ENCODE measurements at regions not wholly inside any gene's neighbourhood (a gene's known extent, or its start where the extent isn't known, plus 50 kb on each side); places are given as distances from the start of the nearest gene placed in this dataset.

GRCh38 chr2:239522002-239522739 lies 121.4 kb upstream of the HDAC4 start:
- Mint-ChIP-seq H3K36me3 (peaks cover 1% of the 10 kb centered on the region), H3K27ac (no peak overlapping the region), H3K27me3 (ENCODE audit: insufficient read depth, low read depth) (peaks cover 11% of the 10 kb centered on the region), H3K4me1 (no peaks in the 10 kb centered on the region), H3K4me3 (no peak overlapping the region), H3K9me3 (peaks cover 2% of the 10 kb centered on the region)
- Histone ChIP-seq H3K9ac (no peak overlapping the region), H3K79me2 (ENCODE audit: low read depth) (no peaks in the 10 kb centered on the region), H3K27ac (no peak overlapping the region), H3F3A (ENCODE audit: low read depth) (no peaks in the 10 kb centered on the region), H3K27me3 (no peaks in the 10 kb centered on the region), H3K4me1 (no peaks in the 10 kb centered on the region), H3K36me3 (no peaks in the 10 kb centered on the region), H4K20me1 (ENCODE audit: low read depth) (no peaks in the 10 kb centered on the region), H3K9me3 (ENCODE audit: low read depth) (no peaks in the 10 kb centered on the region), H2AFZ (replicated peaks) (no peak overlapping the region), H3K4me2 (no peak overlapping the region), H3K4me3 (no peak overlapping the region)
- no peak for TF ChIP-seq EZH2 (IDR thresholded peaks at IDR 0.05)
- TF ChIP-seq CTCF (IDR thresholded peaks at IDR 0.05): no peak
- no peak for TF ChIP-seq EZH2phosphoT487 (IDR thresholded peaks at IDR 0.05)
- no peak for DNase-seq (ENCODE audit: low spot score)

- Histone ChIP-seq H3K36me3 (no peaks in the 10 kb centered on the region), H3K27me3 (no peaks in the 10 kb centered on the region), H3K4me3 (no peak overlapping the region), H3K4me1 (no peaks in the 10 kb centered on the region), H2AFZ (replicated peaks) (no peak overlapping the region), H3K27ac (no peak overlapping the region), H3K9ac (no peak overlapping the region), H3K79me2 (ENCODE audit: low read depth) (no peaks in the 10 kb centered on the region), H3K4me2 (no peak overlapping the region), H4K20me1 (ENCODE audit: low read depth) (no peaks in the 10 kb centered on the region), H3K9me3 (ENCODE audit: low read depth) (no peaks in the 10 kb centered on the region), H3F3A (ENCODE audit: low read depth) (no peaks in the 10 kb centered on the region)
- no peak for DNase-seq (ENCODE audit: low spot score)
- no peaks in the 10 kb centered on the region for H3K4me1 Mint-ChIP-seq
- H3K36me3 Mint-ChIP-seq: peaks cover 1% of the 10 kb centered on the region
- no peak overlapping the region for H3K4me3 Mint-ChIP-seq
- peaks cover 10% of the 10 kb centered on the region for H3K27me3 Mint-ChIP-seq (ENCODE audit: insufficient read depth, low read depth)
- TF ChIP-seq EZH2phosphoT487 (IDR thresholded peaks at IDR 0.05) (no peak), CTCF (IDR thresholded peaks at IDR 0.05) (no peak), EZH2 (IDR thresholded peaks at IDR 0.05) (no peak)
- peaks cover 2% of the 10 kb centered on the region for H3K9me3 Mint-ChIP-seq
- H3K27ac Mint-ChIP-seq: no peak overlapping the region
These were observed 120.6 kb upstream of the HDAC4 start for GRCh38 chr2:239521518-239521815.

- no peak for TF ChIP-seq EZH2phosphoT487 (IDR thresholded peaks at IDR 0.05)
- no peak for TF ChIP-seq CTCF (IDR thresholded peaks at IDR 0.05)
- TF ChIP-seq EZH2 (IDR thresholded peaks at IDR 0.05): no peak
- Histone ChIP-seq H3F3A (ENCODE audit: low read depth) (no peaks in the 10 kb centered on the region), H4K20me1 (ENCODE audit: low read depth) (no peaks in the 10 kb centered on the region), H3K9me3 (ENCODE audit: low read depth) (no peaks in the 10 kb centered on the region), H3K36me3 (no peaks in the 10 kb centered on the region), H3K27ac (no peak overlapping the region), H3K79me2 (ENCODE audit: low read depth) (no peaks in the 10 kb centered on the region), H3K27me3 (no peaks in the 10 kb centered on the region), H3K4me3 (no peak overlapping the region), H3K4me2 (no peak overlapping the region), H2AFZ (replicated peaks) (no peak overlapping the region), H3K9ac (no peak overlapping the region), H3K4me1 (no peaks in the 10 kb centered on the region)
- no peaks in the 10 kb centered on the region for H3K9me3 Mint-ChIP-seq
- H3K4me3 Mint-ChIP-seq: no peak overlapping the region
- DNase-seq (ENCODE audit: low spot score): no peak
- no peaks in the 10 kb centered on the region for H3K36me3 Mint-ChIP-seq
- H3K4me1 Mint-ChIP-seq: no peaks in the 10 kb centered on the region
- peaks cover 8% of the 10 kb centered on the region for H3K27me3 Mint-ChIP-seq (ENCODE audit: insufficient read depth, low read depth)
- no peak overlapping the region for H3K27ac Mint-ChIP-seq
These were observed 120.1 kb upstream of the HDAC4 start for GRCh38 chr2:239520811-239521517.

Measured in neural progenitor cell (in vitro differentiated cells).